Adrenal gland (tissue), 5 donors: ENCODE measurements at regions not wholly inside any gene's neighbourhood (a gene's known extent, or its start where the extent isn't known, plus 50 kb on each side); places are given as distances from the start of the nearest gene placed in this dataset.
"Not testable (repeated sequence)": the region's sequence is repeated elsewhere in the genome, so short reads cannot be mapped to it uniquely, and the experiment has no call there.

Experiments
- POLR2A ChIP-seq, 2 donors: fragments of 450-650 bp; IDR thresholded peaks; one replicate each; pipeline ENCODE4 v1.6.1; 2017; ENCODE audit warnings: antibody characterized with exemption in 2 of 2, mild to moderate bottlenecking in 2 of 2, moderate library complexity in 1 of 2
- TF ChIP-seq, protein P1 (sequence below), 6 experiments: fragments of 450-650 bp in 4 of 6; fragments of 200-600 bp in 2 of 6; sonication (generic) in 1 of 6; IDR thresholded peaks; 1 replicate in 5 of 6; 2 replicates in 1 of 6; pipeline versions ENCODE4 v1.5.1 to v1.8.0; 2016 to 2021; ENCODE audit warnings: antibody characterized with exemption in 6 of 6, mild to moderate bottlenecking in 2 of 6, moderate library complexity in 1 of 6
- donor health status: DM: no; HTN: no; CAD: no.

DNA sequence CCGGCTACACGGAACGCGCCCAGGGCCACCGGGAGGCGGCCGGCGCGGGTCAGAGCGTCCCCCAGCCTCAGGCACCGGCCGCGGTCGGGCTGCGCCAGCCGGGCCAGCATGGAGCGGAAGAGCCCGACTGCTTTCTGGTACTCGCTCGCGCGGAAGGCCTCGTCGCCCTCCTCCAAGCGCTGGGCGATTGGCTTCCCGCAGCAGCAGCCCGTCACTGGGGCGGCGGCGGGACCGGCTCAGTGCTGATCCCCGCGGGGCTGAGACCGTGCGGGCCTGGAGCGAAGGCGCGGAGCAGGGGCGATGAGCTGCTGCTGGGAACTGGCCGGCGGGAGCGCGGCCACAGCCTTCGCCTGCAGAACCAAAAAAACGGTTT is 92.8 kb downstream of the POTEC start:
- TF ChIP-seq, protein P1, sequence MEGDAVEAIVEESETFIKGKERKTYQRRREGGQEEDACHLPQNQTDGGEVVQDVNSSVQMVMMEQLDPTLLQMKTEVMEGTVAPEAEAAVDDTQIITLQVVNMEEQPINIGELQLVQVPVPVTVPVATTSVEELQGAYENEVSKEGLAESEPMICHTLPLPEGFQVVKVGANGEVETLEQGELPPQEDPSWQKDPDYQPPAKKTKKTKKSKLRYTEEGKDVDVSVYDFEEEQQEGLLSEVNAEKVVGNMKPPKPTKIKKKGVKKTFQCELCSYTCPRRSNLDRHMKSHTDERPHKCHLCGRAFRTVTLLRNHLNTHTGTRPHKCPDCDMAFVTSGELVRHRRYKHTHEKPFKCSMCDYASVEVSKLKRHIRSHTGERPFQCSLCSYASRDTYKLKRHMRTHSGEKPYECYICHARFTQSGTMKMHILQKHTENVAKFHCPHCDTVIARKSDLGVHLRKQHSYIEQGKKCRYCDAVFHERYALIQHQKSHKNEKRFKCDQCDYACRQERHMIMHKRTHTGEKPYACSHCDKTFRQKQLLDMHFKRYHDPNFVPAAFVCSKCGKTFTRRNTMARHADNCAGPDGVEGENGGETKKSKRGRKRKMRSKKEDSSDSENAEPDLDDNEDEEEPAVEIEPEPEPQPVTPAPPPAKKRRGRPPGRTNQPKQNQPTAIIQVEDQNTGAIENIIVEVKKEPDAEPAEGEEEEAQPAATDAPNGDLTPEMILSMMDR (IDR thresholded peaks at IDR 0.05) = not testable (repeated sequence)
- not testable (repeated sequence) for TF ChIP-seq POLR2A (IDR thresholded peaks at IDR 0.05)
